Gastroesophageal sphincter (tissue), 4 donors: ENCODE measurements at regions not wholly inside any gene's neighbourhood (a gene's known extent, or its start where the extent isn't known, plus 50 kb on each side); places are given as distances from the start of the nearest gene placed in this dataset.

Experiments
- ATAC-seq: fragments of 150-250 bp; one replicate; pipeline ENCODE4 v1.9.1; 2016; ENCODE audit warnings: mild to moderate bottlenecking, moderate library complexity
- H3K27ac ChIP-seq, 4 donors: fragments of 200-600 bp; sonication (generic) in 3 of 4; 1 replicate in 3 of 4; 2 replicates in 1 of 4; pipeline ENCODE4 v1.5.1; 2016 to 2019
- H3K27me3 ChIP-seq: fragments of 200-600 bp; sonication (generic); one replicate; pipeline ENCODE4 v1.5.1; 2019
- H3K36me3 ChIP-seq, 2 donors: fragments of 200-600 bp; sonication (generic); one replicate each; pipeline ENCODE4 v1.5.1; 2019; ENCODE audit warnings: control low read depth in 1 of 2
- H3K4me1 ChIP-seq, 3 donors: fragments of 200-600 bp; sonication (generic); 1 replicate in 2 of 3; 2 replicates in 1 of 3; pipeline ENCODE4 v1.5.1; 2016 to 2019; ENCODE audit warnings: control low read depth in 2 of 3
- H3K4me3 ChIP-seq, 2 donors: fragments of 200-600 bp; sonication (generic); one replicate each; pipeline ENCODE4 v1.5.1; 2019; ENCODE audit warnings: mild to moderate bottlenecking in 1 of 2, moderate library complexity in 1 of 2
- H3K9me3 ChIP-seq, 3 donors: fragments of 200-600 bp; sonication (generic); one replicate each; pipeline ENCODE4 v1.5.1; 2017 to 2019; ENCODE audit warnings: control low read depth in 2 of 3
- CTCF ChIP-seq, 4 experiments: fragments of 200-600 bp in 2 of 4; fragments of 450-650 bp in 2 of 4; sonication (generic) in 1 of 4; IDR thresholded peaks; one replicate each; pipeline ENCODE4 v1.5.1; 2017 to 2019; ENCODE audit warnings: antibody characterized with exemption in 4 of 4, mild to moderate bottlenecking in 2 of 4, moderate library complexity in 2 of 4
- EP300 ChIP-seq: sonication (generic); formaldehyde crosslinking; IDR thresholded peaks from one replicate; pipeline ENCODE4 v1.6.1; 2017; ENCODE audit warnings: antibody characterized with exemption, mild to moderate bottlenecking
- POLR2A ChIP-seq, 2 donors: fragments of 450-650 bp; IDR thresholded peaks; one replicate each; pipeline ENCODE4 v1.6.1; 2017; ENCODE audit warnings: antibody characterized with exemption in 2 of 2, mild to moderate bottlenecking in 2 of 2, moderate library complexity in 1 of 2
- POLR2AphosphoS5 ChIP-seq: sonication (generic); formaldehyde crosslinking; IDR thresholded peaks from one replicate; pipeline ENCODE4 v1.6.1; 2017; ENCODE audit warnings: antibody characterized with exemption
- WGBS, 2 donors: methylation state at CpG; one replicate each; pipeline ENCODE4 v1.1.5; 2018; ENCODE audit warnings: low coverage in 1 of 2; 5-methylcytosine and 5-hydroxymethylcytosine counted together

GRCh38 chrY:18951657-18952435 is 178.3 kb upstream of the HSFY2 start:
- Histone ChIP-seq H3K27me3 (no peaks in the 10 kb centered on the region), H3K36me3 (no peaks in the 10 kb centered on the region), H3K27ac (no peak overlapping the region), H3K4me3 (no peak overlapping the region), H3K4me1 (no peaks in the 10 kb centered on the region), H3K9me3 (no peaks in the 10 kb centered on the region)
- ATAC-seq = no peak
- no peak for TF ChIP-seq POLR2AphosphoS5
- TF ChIP-seq CTCF (IDR thresholded peaks at IDR 0.05) = no peak
- TF ChIP-seq EP300 = no peak
- TF ChIP-seq POLR2A (IDR thresholded peaks at IDR 0.05) = no peak
- WGBS, 2 donors = 69% methylated on average over 3 of the region's 7 CpGs; no CpG with 5 or more reads in 1 of the 2 donors

GRCh38 chrY:18951019-18951418 is 177.5 kb upstream of the HSFY2 start:
- TF ChIP-seq CTCF (IDR thresholded peaks at IDR 0.05) (no peak), POLR2AphosphoS5 (no peak), POLR2A (IDR thresholded peaks at IDR 0.05) (no peak), EP300 (no peak)
- WGBS, 2 donors = no CpG with 5 or more reads among the region's 5 CpGs
- no peaks in the 10 kb centered on the region for H3K36me3 ChIP-seq
- no peak overlapping the region for H3K27ac ChIP-seq
- no peak for ATAC-seq
- H3K9me3 ChIP-seq = no peaks in the 10 kb centered on the region
- no peaks in the 10 kb centered on the region for H3K27me3 ChIP-seq
- no peaks in the 10 kb centered on the region for H3K4me1 ChIP-seq
- H3K4me3 ChIP-seq = no peak overlapping the region

GRCh38 chrY:18936831-18937230 is 163.3 kb upstream of the HSFY2 start:
- no peak for ATAC-seq
- TF ChIP-seq EP300 (no peak), POLR2AphosphoS5 (no peak), CTCF (IDR thresholded peaks at IDR 0.05) (no peak), POLR2A (IDR thresholded peaks at IDR 0.05) (no peak)
- Histone ChIP-seq H3K27ac (no peak overlapping the region), H3K4me3 (no peak overlapping the region), H3K27me3 (no peaks in the 10 kb centered on the region), H3K9me3 (no peaks in the 10 kb centered on the region), H3K4me1 (no peaks in the 10 kb centered on the region), H3K36me3 (no peaks in the 10 kb centered on the region)

- TF ChIP-seq CTCF (IDR thresholded peaks at IDR 0.05) (no peak), EP300 (no peak), POLR2AphosphoS5 (no peak), POLR2A (IDR thresholded peaks at IDR 0.05) (no peak)
- no peak overlapping the region for H3K27ac ChIP-seq
- H3K4me1 ChIP-seq = peaks cover 0 to 5% (median 0%) of the 10 kb centered on the region in 3 donors
- no peaks in the 10 kb centered on the region for H3K36me3 ChIP-seq
- H3K4me3 ChIP-seq = no peak overlapping the region
- WGBS, 2 donors = 100% methylated on average over 5 of the region's 5 CpGs; no CpG with 5 or more reads in 1 of the 2 donors
- ATAC-seq = no peak
- no peaks in the 10 kb centered on the region for H3K27me3 ChIP-seq
- no peaks in the 10 kb centered on the region for H3K9me3 ChIP-seq
Observed at GRCh38 chrY:18919256-18919655, 145.7 kb upstream of the HSFY2 start.

GRCh38 chrY:18912846-18913245 is 139.3 kb upstream of the HSFY2 start:
- no peak overlapping the region for H3K27ac ChIP-seq
- no peaks in the 10 kb centered on the region for H3K27me3 ChIP-seq
- no peaks in the 10 kb centered on the region for H3K36me3 ChIP-seq
- WGBS, 2 donors = 100% methylated on average over 1 of the region's 2 CpGs; no CpG with 5 or more reads in 1 of the 2 donors
- no peaks in the 10 kb centered on the region for H3K9me3 ChIP-seq
- H3K4me1 ChIP-seq = no peaks in the 10 kb centered on the region
- no peak for ATAC-seq
- no peak overlapping the region for H3K4me3 ChIP-seq
- TF ChIP-seq EP300 (no peak), CTCF (IDR thresholded peaks at IDR 0.05) (no peak), POLR2A (IDR thresholded peaks at IDR 0.05) (no peak), POLR2AphosphoS5 (no peak)
